ENCODE measurements at regions not wholly inside any gene's neighbourhood (a gene's known extent, or its start where the extent isn't known, plus 50 kb on each side); places are given as distances from the start of the nearest gene placed in this dataset.

GRCh38 chr17:77781536-77781935, 177.0 kb upstream of the TNRC6C start:
- Histone ChIP-seq H4K20me1 (ENCODE audit: insufficient read depth, low read length) (no peaks in the 10 kb centered on the region), H3K27me3 (ENCODE audit: control insufficient read depth in 1 of 2, insufficient read depth in 2 of 2, low read length in 2 of 2) (peaks cover 12 to 78% of the 10 kb centered on the region in 2 experiments; a peak in 4 of 5 replicates)
- POLR2A ChIA-PET: no interaction called here

GRCh38 chr17:77782201-77782600, 176.3 kb upstream of the TNRC6C start:
- Histone ChIP-seq H3K79me2 (ENCODE audit: insufficient read depth, low read length) (no peaks in the 10 kb centered on the region), H3K36me3 (replicated peaks in 1 of 2; ENCODE audit: control insufficient read depth in 1 of 2, insufficient read depth in 2 of 2, low read length in 2 of 2) (no peaks in the 10 kb centered on the region), H3K4me1 (ENCODE audit: insufficient read depth, low read length) (no peaks in the 10 kb centered on the region), H3K27ac (ENCODE audit: extremely low read length, insufficient read depth, low read length) (no peak overlapping the region), H4K20me1 (ENCODE audit: insufficient read depth, low read length) (no peaks in the 10 kb centered on the region), H3K27me3 (ENCODE audit: control insufficient read depth in 1 of 2, insufficient read depth in 2 of 2, low read length in 2 of 2) (peaks cover 14 to 85% of the 10 kb centered on the region in 2 experiments), H2AFZ (ENCODE audit: low read length) (no peak overlapping the region), H3K4me3 (replicated peaks in 1 of 3; ENCODE audit: insufficient read depth in 1 of 3, low read depth in 2 of 3, low read length in 3 of 3) (no peak overlapping the region), H3K9me3 (ENCODE audit: low read length) (no peaks in the 10 kb centered on the region), H3K4me2 (ENCODE audit: low read depth, low read length) (no peak overlapping the region), H3K9ac (ENCODE audit: insufficient read depth, low read depth, low read length) (no peak overlapping the region)
- FAIRE-seq (no peak), DNase-seq (ENCODE audit: low spot score) (no peak), ATAC-seq (no peak)
- intact Hi-C loops (cut with micrococcal nuclease; ENCODE audit: unreplicated experiment) (loop anchor here (5.0 kb wide), 1 partner anchor 240 kb away; no protein-coding TSS in a partner anchor), in situ Hi-C loops (cut with HindIII; ENCODE audit: extremely low pct_ligation_motif_present, low pct_unique_long_range_greater_than_20kb) (no loop called here)
- WGBS (ENCODE audit: low lambda C conversion rate): 23% methylated on average over 10 of the region's 10 CpGs
- ChIA-PET CTCF (ENCODE audit: low intra/inter-chr PET ratio, low total read pairs) (no interaction called here), POLR2A (no interaction called here)
- BruUV-seq (replicated peaks): no TSS peak
- TF ChIP-seq SP140L (CRISPR knock-in tag; IDR thresholded peaks at IDR 0.05; ENCODE audit: borderline replicate concordance) (no peak), ZNF749 (CRISPR knock-in tag; IDR thresholded peaks at IDR 0.05; ENCODE audit: borderline replicate concordance) (no peak), RERE (CRISPR knock-in tag; IDR thresholded peaks at IDR 0.05; ENCODE audit: low read depth) (no peak), ZNF276 (CRISPR knock-in tag; IDR thresholded peaks at IDR 0.05; ENCODE audit: low read depth) (no peak), ZNF841 (CRISPR knock-in tag; IDR thresholded peaks at IDR 0.05; ENCODE audit: borderline replicate concordance) (no peak)

More at GRCh38 chr17:77781536-77781935, 177.0 kb upstream of the TNRC6C start:
- TF ChIP-seq ZBTB14 (CRISPR knock-in tag; IDR thresholded peaks at IDR 0.05) (no peak), ZNF431 (CRISPR knock-in tag; IDR thresholded peaks at IDR 0.05; ENCODE audit: borderline replicate concordance, low read depth) (no peak), IRF2 (CRISPR knock-in tag; IDR thresholded peaks at IDR 0.05) (no peak), ZNF17 (CRISPR knock-in tag; IDR thresholded peaks at IDR 0.05) (no peak), ADNP (CRISPR knock-in tag; IDR thresholded peaks at IDR 0.05) (no peak), FOXK1 (CRISPR knock-in tag; IDR thresholded peaks at IDR 0.05; ENCODE audit: borderline replicate concordance, low read depth) (no peak), AKAP8 (CRISPR knock-in tag; IDR thresholded peaks at IDR 0.05) (no peak)
- no peak overlapping the region for H2AFZ ChIP-seq (ENCODE audit: low read length)
- no peak overlapping the region for H3K4me3 ChIP-seq (replicated peaks in 1 of 3; ENCODE audit: insufficient read depth in 1 of 3, low read depth in 2 of 3, low read length in 3 of 3)
- intact Hi-C loops (cut with micrococcal nuclease; ENCODE audit: unreplicated experiment) (loop anchor here (5.0 kb wide), 1 partner anchor 239 kb away; no protein-coding TSS in a partner anchor), in situ Hi-C loops (cut with HindIII; ENCODE audit: extremely low pct_ligation_motif_present, low pct_unique_long_range_greater_than_20kb) (no loop called here)
- H3K79me2 ChIP-seq (ENCODE audit: insufficient read depth, low read length): no peaks in the 10 kb centered on the region
- H3K9me3 ChIP-seq (ENCODE audit: low read length): no peaks in the 10 kb centered on the region
- H3K4me1 ChIP-seq (ENCODE audit: insufficient read depth, low read length): no peaks in the 10 kb centered on the region
- no peak overlapping the region for H3K27ac ChIP-seq (ENCODE audit: extremely low read length, insufficient read depth, low read length)
- DNase-seq (ENCODE audit: low spot score) (no peak), FAIRE-seq (no peak), ATAC-seq (no peak)
- 25% methylated on average over 7 of the region's 7 CpGs for WGBS (ENCODE audit: low lambda C conversion rate)
- no peak overlapping the region for H3K4me2 ChIP-seq (ENCODE audit: low read depth, low read length)
- CTCF ChIA-PET (ENCODE audit: low intra/inter-chr PET ratio, low total read pairs): no interaction called here
- no peak overlapping the region for H3K9ac ChIP-seq (ENCODE audit: insufficient read depth, low read depth, low read length)
- no TSS peak for BruUV-seq (replicated peaks)
- H3K36me3 ChIP-seq (replicated peaks in 1 of 2; ENCODE audit: control insufficient read depth in 1 of 2, insufficient read depth in 2 of 2, low read length in 2 of 2): no peaks in the 10 kb centered on the region

Data from HepG2 (cell line).